DMS53 treated with DMSO at 0.1 percent for 48 hours (cell line): ENCODE measurements at regions not wholly inside any gene's neighbourhood (a gene's known extent, or its start where the extent isn't known, plus 50 kb on each side); places are given as distances from the start of the nearest gene placed in this dataset.

Source experiments
- DNase-seq: peaks from one replicate; lab custom pipeline; 2025; ENCODE audit not compliant: unreplicated experiment; lab: John Stamatoyannopoulos, UW

- no peak for DNase-seq
These were observed 59.6 kb downstream of the C3orf38 start for GRCh38 chr3:88209356-88209755.

GRCh38 chr3:88211096-88211890 is 61.5 kb downstream of the C3orf38 start:
- no peak for DNase-seq

- peak; percentile 24 for DNase-seq
These were observed 69.5 kb downstream of the C3orf38 start for GRCh38 chr3:88219138-88219792.

- no peak for DNase-seq
These were observed 70.4 kb downstream of the C3orf38 start for GRCh38 chr3:88220126-88220525.

- DNase-seq = no peak
These were observed 72.0 kb downstream of the C3orf38 start for GRCh38 chr3:88221726-88222125.

GRCh38 chr3:88222343-88222742 is 72.6 kb downstream of the C3orf38 start:
- DNase-seq = no peak

GRCh38 chr3:88225326-88226008 is 75.7 kb downstream of the C3orf38 start:
- no peak for DNase-seq

- DNase-seq = no peak
These were observed 77.2 kb downstream of the C3orf38 start for GRCh38 chr3:88226910-88227309.

GRCh38 chr3:88230638-88231037 is 80.9 kb downstream of the C3orf38 start:
- no peak for DNase-seq

GRCh38 chr3:88231207-88231606 is 81.4 kb downstream of the C3orf38 start:
- DNase-seq = no peak

GRCh38 chr3:88231632-88232031 is 81.9 kb downstream of the C3orf38 start:
- DNase-seq = no peak

GRCh38 chr3:88235102-88235501 is 85.3 kb downstream of the C3orf38 start:
- DNase-seq = no peak

GRCh38 chr3:88239870-88240269 is 90.1 kb downstream of the C3orf38 start:
- no peak for DNase-seq

GRCh38 chr3:88248658-88249057 is 98.9 kb downstream of the C3orf38 start:
- DNase-seq = no peak

GRCh38 chr3:88259045-88259444 is 109.3 kb downstream of the C3orf38 start:
- no peak for DNase-seq

GRCh38 chr3:88262527-88262926 is 112.8 kb downstream of the C3orf38 start:
- DNase-seq = no peak

GRCh38 chr3:88263417-88264100 is 113.8 kb downstream of the C3orf38 start:
- no peak for DNase-seq

GRCh38 chr3:88267441-88267840 is 117.7 kb downstream of the C3orf38 start:
- DNase-seq = no peak

GRCh38 chr3:88267847-88268246 is 118.1 kb downstream of the C3orf38 start:
- no peak for DNase-seq

GRCh38 chr3:88280326-88280725 is 130.6 kb downstream of the C3orf38 start:
- DNase-seq = no peak

GRCh38 chr3:88282528-88283241 is 132.9 kb downstream of the C3orf38 start:
- no peak for DNase-seq
